Esophagus mucosa (tissue), 1 donor: ENCODE measurements at regions not wholly inside any gene's neighbourhood (a gene's known extent, or its start where the extent isn't known, plus 50 kb on each side); places are given as distances from the start of the nearest gene placed in this dataset.

Experiments used
- ATAC-seq: fragments of 200-7000 bp; cut with Tn5 transposase; one replicate; pipeline ENCODE4 v1.9.1; 2020
- donor health status: DM: yes; HTN: yes; CAD: no.

GRCh38 chr5:123845356-123846100, 333.6 kb downstream of the CSNK1G3 start:
- ATAC-seq, result no peak

GRCh38 chr5:123844873-123845272, 332.9 kb downstream of the CSNK1G3 start:
- no peak for ATAC-seq

- ATAC-seq, result no peak
These were observed 323.4 kb downstream of the CSNK1G3 start for GRCh38 chr5:123835421-123835820.

DNA sequence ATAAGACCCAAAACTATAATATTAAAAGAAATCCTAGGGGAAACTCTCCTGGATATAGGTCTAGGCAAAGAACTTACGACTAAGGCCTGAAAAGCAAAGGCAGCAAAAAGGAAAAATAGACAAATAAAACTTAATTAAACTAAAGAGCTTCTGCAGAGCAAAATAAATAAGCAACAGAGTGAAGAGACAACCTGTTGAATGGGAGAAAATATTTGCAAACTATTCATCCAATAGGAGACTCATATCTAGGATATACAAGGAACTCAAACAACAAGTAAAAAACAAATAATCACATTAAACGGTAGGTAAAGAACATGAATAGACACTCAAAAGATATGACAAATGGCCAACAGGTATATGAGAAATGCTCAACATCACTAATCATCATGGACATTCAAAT, 318.6 kb downstream of the CSNK1G3 start:
- no peak for ATAC-seq

- ATAC-seq, result no peak
These were observed 315.8 kb downstream of the CSNK1G3 start for GRCh38 chr5:123827811-123828210.

- no peak for ATAC-seq
These were observed 307.9 kb downstream of the CSNK1G3 start for GRCh38 chr5:123819833-123820232.

- no peak for ATAC-seq
These were observed 307.4 kb downstream of the CSNK1G3 start for GRCh38 chr5:123819386-123819785.

- ATAC-seq, result no peak
These were observed 305.3 kb downstream of the CSNK1G3 start for GRCh38 chr5:123817267-123817666.

DNA sequence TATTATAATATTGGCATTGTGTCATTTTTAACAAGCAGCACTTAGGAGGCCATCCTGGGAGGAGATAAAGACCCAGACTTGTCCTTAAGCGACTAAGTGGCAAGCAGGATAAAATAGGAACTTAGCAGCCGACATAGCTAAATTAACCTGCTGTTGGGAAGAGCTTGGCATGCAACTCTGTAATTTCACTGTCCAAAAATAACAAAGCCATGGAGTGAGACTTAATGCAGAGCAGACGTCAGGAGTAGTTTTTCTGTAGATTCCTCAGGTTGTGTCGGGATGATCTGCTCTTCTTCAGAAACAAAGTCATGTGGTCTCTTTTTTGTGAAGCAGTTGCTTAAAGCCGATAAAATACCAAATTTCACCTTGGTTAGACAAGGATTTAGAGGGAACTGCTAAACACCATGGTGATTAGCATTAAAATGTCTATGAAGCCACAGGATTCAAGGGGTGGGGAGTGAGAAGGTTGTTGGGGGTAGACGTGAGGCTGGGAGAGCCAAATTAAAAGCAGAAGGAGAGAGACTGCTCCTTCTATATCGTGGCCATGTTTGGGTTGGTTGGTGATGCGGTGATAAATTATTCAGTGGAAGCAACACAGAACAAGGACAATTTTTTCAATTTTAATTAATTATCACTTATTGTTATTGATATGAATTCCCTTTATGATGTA, 303.0 kb downstream of the CSNK1G3 start:
- ATAC-seq, result no peak

GRCh38 chr5:123813937-123814624, 302.1 kb downstream of the CSNK1G3 start:
- peak; percentile 84 for ATAC-seq

DNA sequence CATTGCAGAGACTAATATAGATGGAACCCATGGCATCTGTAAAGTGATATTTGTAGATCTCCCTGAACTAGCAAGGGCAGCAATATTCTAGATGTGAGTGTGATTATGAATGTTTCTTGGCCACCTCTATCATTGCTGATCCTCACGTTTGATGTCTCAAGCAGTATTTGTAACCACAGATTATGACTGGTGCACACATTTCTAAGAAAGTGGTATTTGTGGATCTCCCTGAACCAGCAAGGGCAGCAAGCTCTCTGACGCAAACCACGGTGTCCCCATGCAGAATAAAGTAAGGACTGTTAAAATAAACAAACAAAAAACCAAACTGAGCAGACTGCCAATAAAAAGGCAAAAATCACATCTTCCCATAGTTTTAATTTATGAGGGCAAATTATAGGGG, 301.3 kb downstream of the CSNK1G3 start:
- no peak for ATAC-seq

DNA sequence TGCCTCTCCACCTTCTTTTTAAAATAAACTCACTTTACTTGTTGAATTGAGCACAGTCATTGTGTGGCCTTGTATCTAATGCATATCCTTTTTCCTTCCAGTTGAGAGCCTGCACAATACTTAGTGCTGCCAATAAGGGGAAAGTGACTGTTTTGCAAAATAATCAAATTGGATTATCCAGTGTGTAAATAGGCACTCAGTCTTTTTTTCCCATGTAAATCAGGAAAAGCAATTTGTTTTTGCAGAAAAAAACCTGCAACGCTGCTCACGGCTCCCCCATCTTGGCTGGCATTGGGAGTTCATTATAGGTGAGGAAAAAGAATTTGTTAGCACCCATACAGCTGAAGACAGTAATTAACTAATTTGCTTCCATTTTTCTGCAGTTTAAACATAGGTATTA, 299.9 kb downstream of the CSNK1G3 start:
- no peak for ATAC-seq

DNA sequence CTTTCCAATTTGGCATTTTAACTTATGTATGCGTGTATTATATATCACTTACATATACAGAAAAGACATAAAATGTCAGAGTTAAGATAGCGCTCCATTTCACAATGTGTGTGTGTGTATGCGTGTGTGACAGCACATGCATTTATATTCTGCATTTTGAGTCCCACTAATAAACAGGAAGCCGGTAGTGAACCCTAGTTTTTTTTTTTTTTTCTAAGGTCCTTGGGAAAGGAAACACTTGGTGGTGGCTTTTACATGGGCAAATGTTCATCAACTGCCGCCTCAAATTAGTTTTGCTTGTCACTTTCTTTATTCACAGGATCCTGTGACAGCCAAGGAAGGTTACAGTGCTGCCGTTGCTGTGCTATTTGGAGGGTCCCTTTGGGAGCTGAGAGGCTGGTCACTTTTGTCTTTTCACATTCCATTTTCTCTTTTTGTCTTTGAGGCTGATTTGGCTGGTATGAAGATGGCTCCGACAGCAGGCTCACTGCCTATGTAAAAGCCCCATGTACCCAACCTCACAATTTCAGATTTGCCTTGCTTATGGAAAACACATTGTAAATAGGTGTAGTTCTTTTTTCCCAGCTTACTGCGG, 298.9 kb downstream of the CSNK1G3 start:
- no peak for ATAC-seq

- peak; percentile 29 for ATAC-seq
These were observed 298.3 kb downstream of the CSNK1G3 start for GRCh38 chr5:123810253-123810652.

- ATAC-seq, result peak; percentile 53
These were observed 297.7 kb downstream of the CSNK1G3 start for GRCh38 chr5:123809594-123810221.

DNA sequence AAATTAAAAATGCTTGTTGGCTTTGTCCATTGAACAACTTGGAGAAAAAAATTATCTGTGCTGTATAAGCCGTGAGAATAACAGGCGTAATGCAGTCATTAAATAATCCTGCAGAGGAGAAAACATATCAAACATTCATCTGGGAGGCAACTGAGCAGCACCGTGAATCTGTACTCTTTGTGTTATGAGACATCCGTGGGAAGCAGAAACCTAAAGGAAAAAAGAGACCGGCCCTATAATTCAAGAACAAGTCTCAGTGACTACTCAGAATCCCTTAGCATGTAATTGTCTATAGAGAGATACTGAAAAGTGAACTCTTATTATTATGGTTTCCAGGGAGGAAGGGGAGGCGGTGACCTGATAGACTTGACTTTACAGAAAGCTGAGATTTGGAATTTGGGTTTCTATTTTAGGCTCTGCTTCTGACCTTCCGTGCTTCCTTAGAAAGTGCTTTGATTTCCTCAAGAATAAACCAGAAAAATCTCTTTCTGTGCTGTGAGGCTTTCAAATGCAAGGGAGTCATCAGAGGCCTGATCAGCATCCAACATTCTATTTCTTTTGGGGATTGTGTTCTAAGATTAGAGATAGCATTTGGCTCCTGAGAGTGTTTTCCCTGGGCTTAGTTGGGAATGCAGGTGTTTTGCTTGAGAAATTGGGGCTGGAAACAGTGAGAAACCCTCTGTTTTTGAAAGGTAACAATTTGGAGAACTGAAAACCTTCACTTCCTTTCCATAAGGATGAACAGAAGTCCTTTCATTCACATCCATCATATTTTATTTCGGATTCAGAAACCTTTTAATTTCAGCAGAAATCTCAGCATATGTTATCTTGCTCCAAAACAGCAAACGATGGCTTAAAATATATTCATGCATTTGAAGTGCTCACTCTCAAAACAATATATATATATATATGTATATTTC, 296.7 kb downstream of the CSNK1G3 start:
- ATAC-seq, result no peak

DNA sequence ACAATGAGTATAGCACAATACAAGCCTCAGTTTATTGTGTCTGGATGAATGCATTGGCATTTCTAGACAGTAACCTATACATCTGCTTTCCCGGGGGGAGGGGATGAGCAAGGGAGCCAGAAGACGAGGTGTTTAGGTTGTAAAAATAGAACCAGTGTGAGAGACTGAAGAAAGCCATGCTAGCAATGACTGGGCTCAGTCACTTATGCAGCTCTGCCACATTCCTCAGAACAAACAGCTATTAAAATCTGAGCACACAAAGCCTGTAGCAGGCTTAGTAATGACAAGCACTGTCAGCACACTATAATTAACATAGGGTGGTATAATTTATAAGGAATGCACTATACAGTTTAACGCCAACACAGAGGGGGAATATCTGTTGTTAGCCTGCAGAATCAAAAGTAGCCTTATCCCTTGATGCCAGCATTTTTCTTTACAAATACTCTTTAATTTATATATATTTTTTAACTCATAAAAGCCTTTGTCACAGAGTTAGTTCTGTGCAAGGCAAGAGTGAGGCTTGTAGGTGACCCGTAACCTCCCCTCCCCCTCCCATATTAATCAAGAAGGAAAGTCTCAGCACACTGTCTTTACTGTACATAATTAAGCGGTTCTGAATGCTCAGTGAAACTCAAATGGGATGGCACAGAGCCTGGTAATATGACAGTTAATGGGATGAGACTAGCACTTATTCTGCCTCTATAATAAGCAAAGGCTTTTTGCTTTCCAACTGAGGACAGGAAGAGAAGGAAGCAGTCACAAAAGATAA, 295.4 kb downstream of the CSNK1G3 start:
- ATAC-seq, result peak; percentile 78

DNA sequence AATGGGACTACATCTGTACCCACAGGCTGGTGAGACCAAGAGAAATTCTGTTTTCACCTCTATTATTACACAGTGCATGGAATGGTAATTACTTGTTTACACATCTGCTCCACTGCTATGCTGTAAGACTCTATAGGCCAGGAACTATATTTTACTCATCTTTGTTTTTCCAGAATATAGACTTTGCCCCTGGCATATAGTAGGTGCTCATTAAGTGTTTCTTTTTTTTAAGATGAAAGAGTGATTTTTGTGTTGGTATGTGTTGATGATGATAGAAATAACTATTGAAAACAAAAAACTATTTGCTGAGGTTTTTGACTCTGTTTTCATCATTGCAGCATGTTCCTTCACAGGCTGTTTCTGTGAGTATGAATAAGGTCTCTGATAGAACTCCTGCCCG, 294.7 kb downstream of the CSNK1G3 start:
- ATAC-seq, result no peak

- ATAC-seq, result peak; percentile 80
These were observed 293.3 kb downstream of the CSNK1G3 start for GRCh38 chr5:123805300-123805699.

GRCh38 chr5:123803359-123803758, 291.4 kb downstream of the CSNK1G3 start:
- ATAC-seq, result no peak
